ENCODE measurements at regions not wholly inside any gene's neighbourhood (a gene's known extent, or its start where the extent isn't known, plus 50 kb on each side); places are given as distances from the start of the nearest gene placed in this dataset.

DNA sequence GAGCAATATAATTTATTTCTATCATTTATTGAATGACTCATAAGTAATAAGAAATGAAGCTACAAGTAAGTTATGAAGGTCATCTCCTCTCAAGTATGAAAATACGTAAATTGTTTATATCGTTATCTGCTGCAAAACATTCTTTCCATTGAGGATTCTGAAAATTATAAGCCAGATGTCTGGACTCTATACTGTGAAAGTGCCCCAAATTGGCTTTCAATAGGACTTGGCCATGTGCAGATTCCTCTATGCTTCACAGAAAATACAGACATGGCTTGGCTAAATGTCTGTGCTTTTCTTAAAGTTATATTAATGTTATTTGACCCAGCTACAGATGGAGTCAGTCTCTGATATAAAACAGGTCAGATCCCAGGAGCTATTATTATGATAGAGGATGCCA is 2109.9 kb upstream of the AGA start:
- WGBS, 5 donors: 77 to 93% (median 84%) methylated on average over 2 of the region's 2 CpGs

DNA sequence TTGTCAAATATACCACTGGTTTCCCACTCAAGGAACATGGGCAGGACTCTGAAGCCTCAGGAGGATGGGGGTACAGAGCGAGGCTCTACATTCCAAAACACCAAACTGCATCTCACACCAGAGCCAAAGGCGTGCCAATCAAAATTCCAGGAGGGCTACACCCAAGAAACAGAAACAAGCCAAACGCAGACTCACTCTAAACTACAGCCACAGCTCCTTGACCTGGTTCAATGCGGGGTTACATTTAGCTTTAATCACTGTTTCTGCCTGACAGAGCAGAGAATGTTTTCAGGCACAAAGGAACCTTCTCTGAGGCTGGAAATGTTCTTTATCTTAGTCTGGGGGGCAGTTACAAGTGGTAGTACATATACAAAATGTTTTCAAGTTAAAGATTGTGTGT is 2121.5 kb upstream of the AGA start:
- Histone ChIP-seq H3K27ac (no peak overlapping the region), H3K4me1 (no peaks in the 10 kb centered on the region), H3K4me3 (no peak overlapping the region), H3K27me3 (replicated peaks in 1 of 7) (no peaks in the 10 kb centered on the region), H3K36me3 (no peaks in the 10 kb centered on the region), H3K9me3 (peaks cover 0 to 39% (median 14%) of the 10 kb centered on the region in 8 donors)
- DNase-seq: no peak
- TF ChIP-seq POLR2A (IDR thresholded peaks at IDR 0.05): no peak
- TF ChIP-seq POLR2AphosphoS5 (IDR thresholded peaks at IDR 0.05): no peak
- TF ChIP-seq, protein P1, sequence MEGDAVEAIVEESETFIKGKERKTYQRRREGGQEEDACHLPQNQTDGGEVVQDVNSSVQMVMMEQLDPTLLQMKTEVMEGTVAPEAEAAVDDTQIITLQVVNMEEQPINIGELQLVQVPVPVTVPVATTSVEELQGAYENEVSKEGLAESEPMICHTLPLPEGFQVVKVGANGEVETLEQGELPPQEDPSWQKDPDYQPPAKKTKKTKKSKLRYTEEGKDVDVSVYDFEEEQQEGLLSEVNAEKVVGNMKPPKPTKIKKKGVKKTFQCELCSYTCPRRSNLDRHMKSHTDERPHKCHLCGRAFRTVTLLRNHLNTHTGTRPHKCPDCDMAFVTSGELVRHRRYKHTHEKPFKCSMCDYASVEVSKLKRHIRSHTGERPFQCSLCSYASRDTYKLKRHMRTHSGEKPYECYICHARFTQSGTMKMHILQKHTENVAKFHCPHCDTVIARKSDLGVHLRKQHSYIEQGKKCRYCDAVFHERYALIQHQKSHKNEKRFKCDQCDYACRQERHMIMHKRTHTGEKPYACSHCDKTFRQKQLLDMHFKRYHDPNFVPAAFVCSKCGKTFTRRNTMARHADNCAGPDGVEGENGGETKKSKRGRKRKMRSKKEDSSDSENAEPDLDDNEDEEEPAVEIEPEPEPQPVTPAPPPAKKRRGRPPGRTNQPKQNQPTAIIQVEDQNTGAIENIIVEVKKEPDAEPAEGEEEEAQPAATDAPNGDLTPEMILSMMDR (IDR thresholded peaks at IDR 0.05 in 8 of 11, conservative IDR thresholded peaks at IDR 0.05 in 3 of 11): no peak
- intact Hi-C loops (cut with DNase I; ENCODE audit: low total_unique reads): no loop called here
- 77 to 81% (median 77%) methylated on average over 4 of the region's 4 CpGs for WGBS, 5 donors

More for the DNA sequence above, 2109.9 kb upstream of the AGA start:
- intact Hi-C loops (cut with DNase I; ENCODE audit: low total_unique reads): no loop called here
- no peaks in the 10 kb centered on the region for H3K36me3 ChIP-seq
- peaks cover 0 to 15% (median 3%) of the 10 kb centered on the region in 8 donors for H3K9me3 ChIP-seq
- H3K4me3 ChIP-seq: no peak overlapping the region
- H3K4me1 ChIP-seq: no peaks in the 10 kb centered on the region
- TF ChIP-seq POLR2A (IDR thresholded peaks at IDR 0.05): no peak
- no peaks in the 10 kb centered on the region for H3K27me3 ChIP-seq (replicated peaks in 1 of 7)
- H3K27ac ChIP-seq: no peak overlapping the region
- DNase-seq: no peak

GRCh38 chr4:179569549-179569948 is 2127.3 kb upstream of the AGA start:
- Histone ChIP-seq H3K27ac (no peak overlapping the region), H3K4me1 (no peaks in the 10 kb centered on the region), H3K36me3 (no peaks in the 10 kb centered on the region), H3K27me3 (replicated peaks in 1 of 7) (no peaks in the 10 kb centered on the region), H3K9me3 (peaks cover 0 to 58% (median 34%) of the 10 kb centered on the region in 8 donors), H3K4me3 (no peak overlapping the region)
- TF ChIP-seq POLR2A (IDR thresholded peaks at IDR 0.05) (no peak), POLR2AphosphoS5 (IDR thresholded peaks at IDR 0.05) (no peak)
- TF ChIP-seq, protein P1 (IDR thresholded peaks at IDR 0.05 in 8 of 11, conservative IDR thresholded peaks at IDR 0.05 in 3 of 11): no peak
- intact Hi-C loops (cut with DNase I; ENCODE audit: low total_unique reads): no loop called here
- no peak for DNase-seq
- 37 to 75% (median 68%) methylated on average over 2 of the region's 2 CpGs for WGBS, 5 donors

- DNase-seq: no peak
- Histone ChIP-seq H3K27ac (no peak overlapping the region), H3K4me3 (no peak overlapping the region), H3K36me3 (no peaks in the 10 kb centered on the region), H3K9me3 (peaks cover 0 to 25% (median 5%) of the 10 kb centered on the region in 8 donors), H3K4me1 (no peaks in the 10 kb centered on the region), H3K27me3 (replicated peaks in 1 of 7) (no peaks in the 10 kb centered on the region)
- intact Hi-C loops (cut with DNase I; ENCODE audit: low total_unique reads): no loop called here
- TF ChIP-seq, protein P1 (IDR thresholded peaks at IDR 0.05 in 8 of 11, conservative IDR thresholded peaks at IDR 0.05 in 3 of 11): no peak
- TF ChIP-seq POLR2A (IDR thresholded peaks at IDR 0.05) (no peak), POLR2AphosphoS5 (IDR thresholded peaks at IDR 0.05) (no peak)
- 62 to 84% (median 72%) methylated on average over 3 of the region's 3 CpGs for WGBS, 5 donors
These were observed 2140.1 kb upstream of the AGA start for GRCh38 chr4:179582164-179582905.
